HG02943 (cell line): ENCODE measurements at regions not wholly inside any gene's neighbourhood (a gene's known extent, or its start where the extent isn't known, plus 50 kb on each side); places are given as distances from the start of the nearest gene placed in this dataset.

ENCODE experiments used
- ATAC-seq: cut with Tn5 transposase; IDR thresholded peaks from one replicate; pipeline ENCODE4 v1.9.1; 2021; ENCODE audit warnings: mild to moderate bottlenecking, low read depth, moderate library complexity; ENCODE audit not compliant: unreplicated experiment

DNA sequence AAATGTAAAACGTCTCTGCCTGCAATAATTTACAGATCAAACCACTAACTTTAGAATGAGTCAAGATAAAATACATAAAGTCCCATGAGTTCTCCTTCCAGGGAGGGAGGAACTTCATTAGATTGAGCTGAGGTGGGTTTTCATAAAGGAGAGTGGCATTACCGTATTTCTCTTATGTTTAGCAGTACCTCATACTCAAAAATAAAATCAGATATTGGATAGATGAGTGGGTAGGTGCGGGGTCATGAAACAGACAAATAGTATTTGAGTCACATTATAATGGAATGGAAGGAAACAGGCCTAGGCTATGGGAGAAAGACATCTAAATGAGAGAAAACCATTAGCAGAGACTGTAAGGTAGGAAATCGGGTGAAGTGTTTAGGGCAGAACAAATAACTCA is 166.1 kb upstream of the SMLR1 start:
- no peak for ATAC-seq

DNA sequence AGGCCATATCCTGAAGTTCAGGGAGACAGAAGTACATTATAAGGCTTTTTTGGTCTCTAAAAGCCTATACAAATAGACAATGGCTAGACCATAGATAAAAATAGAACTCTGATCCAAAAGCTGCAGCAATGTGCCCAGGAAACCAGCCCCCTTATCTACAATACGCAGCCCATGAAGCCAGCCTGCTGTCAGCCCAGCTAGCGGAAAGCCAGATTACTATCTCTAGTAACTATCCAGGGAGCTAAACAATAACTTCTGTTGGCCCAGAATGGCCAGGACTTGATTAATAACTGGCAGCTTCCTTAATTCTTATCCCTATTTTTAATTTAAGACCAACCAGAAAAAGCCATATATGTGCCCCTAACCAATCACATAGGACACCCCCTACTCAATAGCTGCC is 160.4 kb upstream of the SMLR1 start:
- no peak for ATAC-seq

DNA sequence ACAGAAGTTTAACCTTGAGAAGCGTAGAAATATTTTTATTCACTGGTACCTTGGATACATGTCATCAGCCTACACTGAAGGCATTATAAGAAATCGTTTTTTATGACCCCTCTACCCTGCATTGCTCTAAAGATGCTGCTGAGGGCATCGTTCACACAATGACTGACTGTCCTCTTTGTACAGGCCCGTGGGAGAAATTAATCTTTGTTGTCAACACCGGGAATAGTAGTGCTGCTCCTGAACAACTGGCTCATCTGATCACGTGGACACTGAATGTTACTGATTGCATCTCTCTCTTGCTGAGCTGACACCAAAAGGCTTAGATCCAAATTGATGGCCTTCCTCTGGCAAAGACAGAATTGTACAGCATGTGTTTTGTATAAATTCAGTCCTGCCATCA is 157.1 kb upstream of the SMLR1 start:
- ATAC-seq, result no peak

DNA sequence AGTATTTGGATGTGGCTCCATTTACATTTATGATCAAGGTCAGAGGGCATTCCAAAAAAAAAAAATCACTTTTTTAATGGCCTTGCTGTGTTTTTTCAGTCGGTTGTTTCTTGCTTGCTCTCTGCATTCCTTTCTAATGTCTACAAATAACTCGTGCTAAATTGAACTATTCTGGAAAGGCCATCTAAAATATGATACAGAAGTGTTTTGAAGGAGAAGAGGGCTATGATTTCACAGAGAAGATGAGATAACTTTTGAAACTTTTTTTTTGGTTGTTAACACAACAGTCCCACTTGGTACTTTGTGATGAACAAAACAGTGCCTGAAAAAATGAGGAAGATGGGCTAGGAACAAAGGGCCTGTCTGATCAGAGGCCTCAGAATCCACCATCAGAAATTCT is 156.1 kb upstream of the SMLR1 start:
- no peak for ATAC-seq

DNA sequence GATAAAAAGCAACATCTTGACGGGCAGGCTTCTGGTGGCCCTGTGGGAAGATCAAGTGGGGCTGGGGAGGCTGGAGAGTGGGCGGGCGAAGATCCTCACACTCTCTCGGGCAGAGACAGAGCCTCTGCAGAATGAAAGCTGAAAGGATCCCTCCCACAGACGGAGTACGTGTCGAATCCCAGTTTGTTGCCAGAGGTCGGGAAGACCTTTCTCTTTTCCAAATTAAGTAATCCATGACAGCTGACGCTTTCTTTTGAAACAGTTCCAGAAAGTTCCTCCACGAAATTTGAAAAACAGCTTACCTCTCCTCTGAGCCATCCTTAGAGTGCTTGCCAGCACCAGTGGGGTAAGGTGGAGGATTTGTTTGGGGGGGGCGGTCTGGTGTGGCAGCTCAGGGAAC is 155.6 kb upstream of the SMLR1 start:
- no peak for ATAC-seq

DNA sequence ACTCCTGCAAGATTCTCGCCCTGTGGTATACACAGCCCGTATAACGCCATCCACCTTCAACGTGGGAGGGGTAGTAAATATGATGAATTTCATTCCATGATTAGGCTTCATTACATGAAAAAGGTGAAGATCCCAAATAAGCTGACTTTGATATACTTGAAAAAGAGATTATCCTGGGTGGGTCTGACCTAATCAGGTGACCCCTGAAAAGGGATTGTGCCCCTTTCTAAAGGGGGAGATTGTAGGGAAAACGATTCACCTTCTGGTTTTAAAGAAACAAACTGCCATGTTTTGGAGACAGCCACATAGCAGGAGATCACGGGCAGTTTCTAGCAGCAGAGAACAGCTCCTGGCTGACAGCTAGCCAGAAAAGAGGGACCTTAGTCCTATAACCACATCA is 155.1 kb upstream of the SMLR1 start:
- no peak for ATAC-seq

DNA sequence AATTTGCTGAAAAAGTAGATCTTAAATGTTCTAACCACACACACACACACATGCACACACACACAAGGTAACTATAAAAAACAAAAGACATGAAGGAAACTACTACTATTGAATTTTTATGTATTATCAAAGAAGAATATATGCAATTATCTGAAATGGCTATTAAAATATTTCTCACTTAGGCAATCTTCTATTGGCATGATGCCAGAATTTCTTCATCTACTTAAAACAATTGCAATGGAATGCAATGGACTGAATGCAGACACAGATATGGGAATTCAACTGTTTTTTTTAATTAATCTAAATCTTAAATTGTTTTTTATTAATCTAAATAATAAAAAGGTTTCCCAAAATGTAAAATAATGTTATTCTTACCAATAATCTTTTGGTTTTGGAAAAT is 152.6 kb upstream of the SMLR1 start:
- no peak for ATAC-seq

DNA sequence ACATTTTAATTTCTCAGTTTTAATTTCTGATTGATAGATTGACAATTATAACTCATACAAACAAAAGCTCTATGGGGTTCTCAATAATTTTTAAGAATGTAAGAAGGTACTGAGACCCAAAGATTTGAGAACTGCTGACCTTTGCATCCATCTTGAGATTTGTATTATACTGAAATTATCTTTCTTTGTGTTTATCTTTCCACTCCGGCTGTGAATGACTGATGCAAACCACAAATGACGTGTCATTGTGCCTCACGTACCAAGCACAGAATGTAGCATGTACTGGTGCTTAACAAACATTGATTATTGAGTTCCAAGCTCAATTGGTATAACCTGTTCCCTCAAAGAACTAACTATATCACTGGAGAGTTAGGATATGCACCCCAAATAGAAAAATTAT is 152.1 kb upstream of the SMLR1 start:
- ATAC-seq, result no peak

DNA sequence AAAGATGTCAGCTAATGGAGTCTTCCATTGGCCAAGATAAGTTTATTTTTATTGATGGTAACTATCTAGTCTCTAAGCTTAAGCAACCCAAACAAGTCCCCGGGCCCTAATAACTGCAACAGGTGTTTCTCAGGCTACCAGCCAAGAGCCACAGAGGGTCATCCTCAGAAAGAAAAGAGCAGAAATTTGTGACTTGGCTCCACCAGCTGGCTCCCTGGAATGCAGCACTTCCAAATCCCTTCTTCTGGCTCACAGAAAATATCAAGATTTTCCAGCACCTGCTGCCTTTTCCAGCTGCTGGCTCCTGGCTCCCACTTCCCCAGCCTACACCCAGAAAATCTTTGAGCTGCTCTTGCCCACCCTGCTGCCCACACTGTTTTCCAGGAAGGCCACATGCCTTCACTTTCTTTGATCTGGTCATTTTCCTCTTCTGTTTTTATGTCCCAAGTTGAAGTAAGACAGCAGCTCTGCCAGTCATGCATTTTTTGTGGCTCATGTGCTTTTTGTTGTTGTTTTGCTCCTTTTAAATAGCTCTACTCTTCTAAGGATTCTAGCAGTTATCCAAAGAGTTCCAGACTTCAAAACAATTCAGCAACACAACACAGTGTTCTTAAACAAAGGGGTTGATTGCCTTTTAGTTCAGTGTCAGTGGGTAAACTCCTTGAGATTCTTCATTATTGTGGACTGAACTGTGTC is 151.0 kb upstream of the SMLR1 start:
- ATAC-seq, result no peak

DNA sequence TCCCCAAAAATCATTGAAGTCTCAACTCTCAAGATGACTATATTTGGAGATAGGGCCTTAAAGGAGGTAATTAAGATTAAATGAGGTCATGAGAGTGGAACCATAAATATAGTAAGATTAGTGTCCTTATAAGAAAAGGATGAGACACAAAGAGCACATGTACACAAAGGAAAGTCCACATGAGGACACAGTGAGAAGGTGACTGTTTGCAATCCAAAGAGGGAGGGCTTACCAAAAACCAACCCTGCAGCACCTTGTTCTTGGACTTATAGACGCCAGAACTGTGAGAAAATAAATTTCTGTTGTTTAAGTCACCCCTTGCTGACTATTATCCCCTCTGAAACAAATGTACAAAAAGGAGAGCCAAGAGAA is 150.4 kb upstream of the SMLR1 start:
- ATAC-seq, result no peak

DNA sequence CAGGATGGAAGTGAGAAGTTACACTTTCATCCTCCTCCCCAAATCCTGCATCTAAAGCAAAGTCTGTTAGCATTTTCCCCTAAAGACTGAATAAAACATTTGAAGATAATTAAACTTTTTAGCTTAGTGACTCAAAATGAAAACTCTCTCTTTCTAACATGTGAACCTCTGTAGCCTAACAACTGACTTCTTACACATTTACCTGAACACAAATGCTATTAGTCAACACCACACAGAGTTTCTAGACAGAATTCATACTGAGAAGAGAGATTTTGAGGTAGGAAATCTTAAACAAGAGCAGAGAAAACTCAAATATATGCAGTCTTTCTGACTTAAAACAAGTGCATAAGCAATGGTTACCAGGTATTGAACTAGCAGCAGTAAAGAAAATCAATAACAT is 149.9 kb upstream of the SMLR1 start:
- no peak for ATAC-seq

DNA sequence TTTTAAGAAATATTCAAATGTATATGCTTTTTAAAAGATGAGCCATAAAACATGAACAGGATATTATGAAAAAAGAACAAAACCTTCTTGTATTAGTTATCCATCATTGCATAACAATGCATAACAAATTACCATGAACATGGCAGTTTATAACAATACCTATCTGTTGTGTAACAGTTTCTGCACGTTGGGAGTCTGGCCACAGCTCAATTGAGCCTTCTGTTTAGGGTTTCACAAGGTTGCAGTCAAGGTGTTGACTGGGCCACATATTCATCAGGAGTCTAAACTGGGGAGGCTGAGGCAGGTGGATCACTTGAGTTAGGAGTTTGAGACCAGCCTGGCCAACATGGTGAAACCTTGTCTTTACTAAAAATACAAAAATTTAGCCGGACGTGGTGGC is 149.4 kb upstream of the SMLR1 start:
- ATAC-seq, result no peak

DNA sequence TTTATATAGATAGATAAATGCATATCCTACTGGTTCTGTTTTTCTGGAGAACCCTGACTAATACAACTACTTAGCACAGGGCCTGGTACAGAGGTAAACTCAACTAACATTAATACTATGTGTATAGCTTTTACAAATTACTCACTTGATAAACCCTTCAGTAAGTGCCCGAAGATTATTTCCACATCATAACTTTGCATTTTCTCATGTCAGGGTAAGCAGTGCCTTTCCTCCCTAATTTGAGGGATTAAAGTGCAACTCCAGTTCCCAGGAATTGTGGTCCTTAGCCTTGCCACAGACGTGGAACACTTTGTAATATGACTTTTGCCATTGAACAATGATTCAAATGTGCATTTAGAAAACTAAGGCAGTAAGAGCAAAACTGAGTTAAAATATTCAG is 147.5 kb upstream of the SMLR1 start:
- no peak for ATAC-seq

DNA sequence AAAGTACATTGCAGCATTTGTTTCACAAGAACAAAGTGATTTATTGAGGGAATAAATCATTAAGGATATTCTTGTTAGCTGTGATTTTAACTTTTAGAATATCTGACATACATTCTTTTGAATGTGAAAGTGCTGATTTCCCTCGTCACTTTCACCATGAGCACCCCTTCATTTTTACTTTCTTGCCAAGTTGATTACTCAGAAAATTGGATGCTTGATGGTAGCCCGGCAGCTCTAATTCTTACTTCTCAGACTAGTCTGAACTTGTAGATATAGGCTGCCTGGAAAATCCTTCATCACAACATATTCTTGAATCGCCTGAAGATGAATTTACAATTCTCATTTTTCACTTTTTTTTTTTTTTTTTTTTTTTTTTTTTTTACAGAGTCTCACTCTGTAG is 147.1 kb upstream of the SMLR1 start:
- ATAC-seq, result no peak

DNA sequence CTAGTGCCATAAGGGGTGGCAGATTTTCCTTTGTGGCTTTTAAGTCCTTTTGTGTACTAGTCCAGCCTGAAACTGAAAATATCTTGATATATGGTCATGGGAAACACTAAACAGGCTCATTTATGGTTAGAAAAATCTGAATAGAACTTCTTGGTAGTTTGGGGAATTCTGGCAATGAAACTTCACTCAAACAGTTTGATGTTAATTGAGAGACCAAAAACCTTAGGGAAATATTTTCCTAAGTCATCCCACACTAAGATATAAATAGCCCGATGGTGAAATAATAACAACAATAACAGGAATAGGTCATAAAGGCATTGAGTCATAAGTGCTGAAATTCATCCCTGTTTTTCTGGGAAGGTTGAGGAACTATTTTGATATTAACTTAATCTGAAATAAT is 146.2 kb upstream of the SMLR1 start:
- ATAC-seq, result no peak

DNA sequence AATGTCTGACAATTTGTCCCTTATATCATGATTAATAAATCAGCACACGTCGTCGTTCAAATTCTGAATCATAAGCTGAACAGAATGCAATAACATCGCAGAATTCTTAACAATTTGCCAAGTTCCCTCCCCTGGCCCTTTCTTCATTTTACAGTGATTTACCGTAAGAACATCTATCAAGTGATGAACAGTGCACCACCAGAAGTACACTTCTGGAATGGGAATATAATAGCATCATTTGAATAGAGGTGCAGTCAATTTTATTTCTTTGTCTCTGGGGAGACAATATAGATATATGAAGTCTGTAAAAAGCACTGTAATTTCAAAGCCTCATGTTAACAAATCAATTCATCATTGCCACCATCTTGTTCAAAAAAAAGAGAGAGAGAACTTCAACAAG is 145.1 kb upstream of the SMLR1 start:
- ATAC-seq, result no peak

DNA sequence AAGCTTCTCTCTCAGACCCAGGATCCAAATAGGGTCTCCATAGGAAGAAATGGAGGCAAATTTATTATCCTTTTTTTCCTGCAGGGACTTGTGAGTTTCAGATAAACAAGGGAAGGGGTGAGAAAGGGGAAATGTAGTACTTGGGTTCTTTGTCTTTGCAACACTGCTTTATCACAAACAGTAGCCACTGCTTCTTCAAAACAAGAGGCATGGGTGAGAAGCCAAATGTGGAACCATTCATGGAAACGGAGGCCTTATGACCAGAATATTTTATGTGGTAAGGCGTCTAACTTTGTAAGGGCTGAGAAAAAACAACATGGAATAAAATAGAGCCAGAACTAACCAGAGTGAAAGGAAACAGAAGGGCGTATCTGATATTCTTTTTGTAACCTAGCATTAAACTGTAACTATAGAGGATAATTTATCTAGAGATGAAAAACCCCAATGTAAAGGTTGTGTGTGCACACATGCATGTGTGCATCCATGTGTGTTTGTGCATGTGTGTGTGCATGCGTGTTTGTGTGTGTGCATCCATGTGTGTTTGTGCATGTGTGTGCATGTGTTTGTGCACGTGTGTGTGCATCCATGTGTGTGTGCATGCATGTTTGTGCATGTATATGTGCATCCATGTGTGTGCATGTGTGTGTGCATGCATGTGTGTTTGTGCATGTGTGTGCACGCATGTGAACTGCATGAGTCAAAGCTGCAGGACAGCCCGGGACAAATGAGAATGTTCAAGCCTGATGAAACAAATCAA is 143.3 kb upstream of the SMLR1 start:
- ATAC-seq, result no peak

DNA sequence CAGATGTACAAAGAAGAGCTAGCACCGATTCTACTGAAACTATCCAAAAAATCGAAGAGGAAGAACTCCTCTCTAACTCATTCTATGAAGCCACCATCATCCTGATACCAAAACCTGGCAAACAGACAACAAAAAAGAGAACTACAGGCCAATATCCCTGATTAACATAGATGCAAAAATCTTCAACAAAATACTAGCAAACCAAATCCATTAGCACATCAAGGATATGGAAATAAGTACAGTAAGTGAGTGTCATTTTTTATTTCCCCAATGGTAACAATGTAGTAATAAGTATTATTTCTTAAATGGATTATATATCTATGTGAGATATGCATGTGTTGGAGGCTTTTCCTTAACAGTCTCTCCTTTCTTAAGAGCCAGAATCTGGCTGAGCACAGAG is 134.5 kb upstream of the SMLR1 start:
- ATAC-seq, result no peak

DNA sequence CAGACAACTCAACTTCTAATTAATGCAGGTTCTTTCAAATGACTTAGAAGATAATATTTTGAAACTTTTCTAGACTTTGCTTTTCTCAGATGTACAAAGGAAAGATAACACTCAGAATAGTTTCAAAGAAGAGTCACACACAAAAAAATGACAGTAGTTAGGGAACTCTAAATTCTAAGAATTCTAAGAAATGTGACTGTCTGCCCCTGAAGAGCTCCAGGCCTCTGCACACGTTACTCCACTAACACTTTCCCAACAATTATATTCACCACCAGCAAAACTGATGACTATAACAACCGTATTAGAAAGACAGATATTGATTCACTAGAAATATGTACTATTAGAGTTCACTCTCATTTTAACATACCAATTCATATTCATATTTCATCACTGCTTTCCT is 133.3 kb upstream of the SMLR1 start:
- ATAC-seq, result no peak

DNA sequence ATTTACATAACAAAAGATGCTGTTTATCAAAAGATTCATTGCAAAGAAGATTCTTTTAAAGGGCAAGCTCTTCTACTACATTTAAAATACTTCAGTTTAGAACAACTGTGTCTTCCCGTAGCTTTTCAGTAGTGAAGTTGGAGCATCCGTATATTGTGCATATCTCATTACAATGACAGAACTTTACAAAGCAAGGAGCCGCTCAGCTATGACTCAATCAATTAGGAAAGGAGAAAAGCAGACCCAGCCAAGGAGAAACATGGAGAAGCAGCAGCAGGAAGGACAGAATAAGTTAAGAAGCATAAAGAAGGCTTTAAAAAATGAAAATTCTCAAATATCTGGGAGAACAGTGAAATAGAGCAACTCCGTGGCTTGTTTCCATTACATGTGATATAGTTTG is 132.6 kb upstream of the SMLR1 start:
- ATAC-seq, result no peak

DNA sequence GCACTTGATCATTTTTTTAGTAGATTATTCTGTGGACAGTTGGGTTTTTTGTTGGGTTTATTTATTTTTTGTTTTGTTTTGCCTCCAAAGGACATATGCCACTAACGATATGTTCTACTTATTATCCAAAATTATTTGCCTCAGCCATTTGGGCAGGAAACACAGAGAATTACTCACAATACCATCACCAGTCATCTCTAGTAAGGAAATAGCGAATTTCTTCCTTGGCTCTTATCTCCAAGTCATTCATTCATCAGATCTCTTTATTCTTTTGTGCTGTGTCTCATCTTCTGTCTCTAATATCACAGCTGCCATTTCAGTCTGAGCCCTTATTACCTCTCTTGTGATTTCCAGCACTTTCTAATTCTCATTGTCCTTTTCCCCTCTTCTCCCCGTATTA is 130.4 kb upstream of the SMLR1 start:
- no peak for ATAC-seq

DNA sequence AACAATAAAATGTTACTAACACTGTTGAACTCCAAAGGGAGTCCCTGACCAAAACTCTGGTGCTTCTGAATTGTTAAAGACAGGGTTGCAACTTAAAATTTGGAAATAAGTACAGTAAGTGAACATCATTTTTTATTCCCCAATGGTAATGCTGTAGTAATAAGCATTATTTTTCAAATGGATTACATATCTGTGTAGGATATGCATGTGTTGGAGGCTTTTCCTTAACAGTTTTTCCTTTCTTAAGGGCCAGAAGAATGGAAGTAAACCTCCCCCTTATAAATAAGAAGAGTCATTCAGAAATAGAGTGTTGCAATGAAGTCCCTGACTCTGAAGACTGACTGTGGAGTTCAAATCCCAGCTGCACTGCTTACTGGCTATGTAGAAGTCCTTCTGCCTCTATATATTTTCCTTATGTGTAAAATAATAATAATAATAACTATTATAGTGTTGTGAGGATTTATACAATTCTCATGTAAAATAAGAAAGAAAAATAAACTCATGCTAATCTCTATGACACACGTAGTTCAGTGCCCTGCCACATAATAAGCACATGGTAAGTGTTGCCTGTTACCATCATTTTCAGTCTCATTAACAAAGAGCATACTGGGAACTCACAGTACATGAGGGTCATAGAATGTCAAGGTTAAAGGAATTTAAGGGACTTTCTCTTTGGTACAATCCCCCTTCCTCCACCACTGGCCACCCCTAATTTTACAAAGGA is 129.8 kb upstream of the SMLR1 start:
- ATAC-seq, result peak; percentile 20
